ENCODE measurements at regions not wholly inside any gene's neighbourhood (a gene's known extent, or its start where the extent isn't known, plus 50 kb on each side); places are given as distances from the start of the nearest gene placed in this dataset.
A peak's percentile ranks its signal among the peaks of the same experiment; 100 is the strongest.

GRCh38 chr11:29296680-29297079, 720.1 kb downstream of the KCNA4 start:
- DNase-seq, result no peak

GRCh38 chr11:29293825-29294224, 723.0 kb downstream of the KCNA4 start:
- DNase-seq, result peak; percentile 15 to 39

GRCh38 chr11:29282088-29282487, 734.7 kb downstream of the KCNA4 start:
- DNase-seq, result peak; percentile 61 to 88

DNA sequence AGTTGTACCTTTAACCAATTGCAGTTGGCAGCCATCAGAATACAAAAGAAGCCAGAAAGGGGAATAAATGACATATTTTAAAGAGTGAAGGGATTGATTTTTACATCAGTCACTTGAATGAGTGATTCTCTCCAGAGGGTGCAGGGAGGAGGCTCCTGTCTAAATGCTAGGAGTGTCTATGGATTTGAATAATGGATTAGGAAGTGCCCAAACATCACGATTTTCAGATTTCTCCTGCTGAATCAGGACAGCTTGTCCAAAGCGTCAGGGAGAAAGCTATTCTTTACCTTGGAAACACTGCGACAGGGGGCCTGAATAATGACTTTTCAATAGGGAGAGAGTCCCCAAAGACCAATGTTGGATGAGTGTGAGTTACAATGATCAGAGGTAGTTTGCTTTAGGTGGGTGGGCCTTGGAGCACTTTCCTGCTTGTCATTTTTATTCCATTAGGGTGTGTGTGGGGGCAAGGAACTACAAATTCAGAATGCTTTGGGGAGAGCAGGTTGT, 735.5 kb downstream of the KCNA4 start:
- DNase-seq, result no peak

DNA sequence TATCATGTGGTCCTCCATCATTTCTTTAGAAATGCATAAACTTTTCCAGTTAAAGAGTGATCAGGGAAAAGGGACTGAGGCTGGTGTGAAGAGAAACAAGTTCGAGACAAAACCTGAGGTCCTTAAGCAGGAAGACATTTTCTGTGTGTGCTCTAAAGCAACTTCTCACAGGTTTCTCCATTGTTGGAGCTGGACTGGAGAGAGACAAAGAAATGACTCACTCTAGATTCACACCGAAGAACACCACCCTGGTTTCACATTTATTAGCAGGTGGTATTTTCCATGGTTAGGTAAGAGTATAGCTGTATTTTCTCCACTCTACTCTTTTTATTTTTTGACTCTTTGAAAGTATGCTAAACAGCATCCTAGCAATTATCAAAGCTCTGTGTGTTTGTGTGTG, 736.4 kb downstream of the KCNA4 start:
- DNase-seq, result no peak

DNA sequence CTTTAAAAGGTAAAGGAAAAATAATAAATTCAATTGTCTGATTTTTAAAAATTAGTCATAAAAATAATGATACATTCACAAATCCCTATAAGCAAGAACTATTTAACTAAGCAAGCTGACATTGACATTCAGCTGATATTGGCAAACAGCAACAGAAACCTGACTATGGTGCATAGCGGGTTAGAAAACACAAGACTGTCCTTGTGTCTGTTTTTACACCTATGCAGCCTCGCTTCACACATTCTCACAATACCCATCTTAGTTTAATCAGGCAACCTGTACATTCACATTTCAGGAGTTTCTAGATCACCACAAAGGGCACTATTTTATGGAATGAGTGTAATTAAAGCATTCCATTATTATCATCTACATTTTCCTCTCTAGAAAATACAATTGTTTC, 737.1 kb downstream of the KCNA4 start:
- no peak for DNase-seq

DNA sequence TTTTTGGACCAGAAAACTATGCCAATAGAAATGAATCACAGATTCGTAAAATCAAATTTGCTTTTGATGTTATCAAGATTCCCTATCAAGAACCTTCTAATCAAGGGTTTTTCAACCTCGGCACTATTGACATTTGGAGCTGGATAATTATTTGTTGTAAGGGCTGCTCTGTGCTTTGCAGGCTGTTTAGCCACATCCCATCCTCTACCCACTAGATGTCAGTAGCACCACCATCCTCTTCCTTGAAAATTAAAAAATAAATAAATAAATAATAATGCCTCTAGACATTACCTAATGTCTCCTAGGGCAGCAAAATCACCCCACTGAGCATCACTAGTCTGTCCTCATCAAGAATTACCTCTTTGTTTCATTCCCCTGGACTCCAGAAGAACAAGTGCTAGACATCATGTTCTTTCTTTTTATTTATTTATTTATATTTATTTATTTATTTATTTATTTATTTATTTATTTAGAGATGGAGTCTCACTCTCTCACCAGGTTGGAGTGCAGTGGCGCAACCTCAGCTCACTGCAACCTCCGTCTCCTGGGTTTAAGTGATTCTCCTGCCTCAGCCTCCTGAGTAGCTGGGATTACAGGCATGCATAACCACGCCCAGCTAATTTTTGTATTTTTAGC, 744.7 kb downstream of the KCNA4 start:
- DNase-seq, result peak in 1 of 2 experiments; percentile 19

DNA sequence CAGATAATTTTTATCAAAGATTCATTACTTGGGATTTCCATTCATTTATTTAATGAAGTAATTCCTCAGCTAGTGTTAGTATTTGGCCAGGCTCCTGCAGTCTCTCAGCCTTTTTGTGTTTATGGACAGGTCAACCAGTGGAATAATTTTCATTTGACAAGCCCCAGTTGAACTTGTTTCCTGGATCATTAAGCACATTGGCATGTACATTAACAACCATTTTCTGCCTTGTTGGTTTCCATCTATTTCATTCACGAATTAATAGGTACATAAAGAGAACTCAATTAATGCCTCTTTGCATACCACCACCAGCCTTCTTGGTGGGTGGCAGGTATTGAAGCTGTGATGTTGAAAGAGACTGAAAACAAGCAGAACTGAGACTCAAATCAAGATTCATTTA, 745.2 kb downstream of the KCNA4 start:
- DNase-seq, result no peak

GRCh38 chr11:29268733-29269132, 748.1 kb downstream of the KCNA4 start:
- DNase-seq, result no peak

DNA sequence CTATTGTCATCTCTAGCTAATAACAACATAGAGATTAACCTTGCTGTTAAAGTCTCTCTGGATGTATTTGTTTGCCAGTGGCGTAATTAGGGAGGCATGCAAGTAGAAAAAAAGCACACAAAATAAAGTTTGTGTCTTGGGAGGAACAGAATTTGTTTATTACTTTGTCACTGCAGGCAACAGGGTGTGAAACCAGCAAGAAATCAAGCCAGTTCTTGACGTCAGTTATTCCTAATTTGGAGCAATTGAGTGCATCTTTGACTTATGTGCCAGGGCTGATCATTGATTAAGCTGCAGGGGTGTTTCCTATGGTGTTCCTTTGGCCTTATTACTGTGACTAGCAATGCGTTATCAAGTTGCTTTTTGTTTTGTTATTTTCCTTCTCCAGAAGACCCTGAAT, 751.0 kb downstream of the KCNA4 start:
- no peak for DNase-seq

- DNase-seq, result no peak
Observed at GRCh38 chr11:29265381-29265780, 751.4 kb downstream of the KCNA4 start.

DNA sequence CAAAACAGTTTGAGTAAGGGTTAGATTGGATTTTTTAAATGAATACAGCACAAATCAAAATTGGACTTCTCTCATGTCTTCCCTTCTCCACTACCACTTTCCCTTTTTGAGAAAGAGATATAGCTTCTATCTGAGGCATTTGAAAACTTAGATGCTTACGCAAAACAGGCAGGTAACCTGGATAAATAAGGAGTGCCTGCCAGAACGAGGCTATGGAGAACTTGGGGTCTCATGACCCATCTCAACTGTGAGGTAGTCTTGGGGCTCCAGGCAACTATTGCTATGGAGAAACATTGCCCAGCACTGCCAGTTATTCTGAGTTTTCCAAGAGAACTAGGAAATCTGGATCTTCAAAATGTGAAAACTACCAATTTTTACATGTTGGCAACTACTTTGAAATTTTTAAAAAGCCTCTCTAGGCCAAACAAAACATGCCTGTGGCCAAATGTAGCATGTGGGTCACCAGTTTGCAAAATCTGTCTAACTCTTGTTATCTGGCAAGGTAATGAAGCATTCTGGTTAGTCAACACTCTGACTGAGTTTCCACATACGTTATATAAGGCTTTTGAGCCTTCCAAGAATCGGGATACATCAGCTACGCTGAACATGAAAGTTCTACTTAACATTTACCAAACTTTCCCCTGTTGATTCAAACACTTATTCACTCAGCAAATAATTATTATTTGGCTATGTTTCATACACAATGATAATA, 752.7 kb downstream of the KCNA4 start:
- DNase-seq, result no peak

DNA sequence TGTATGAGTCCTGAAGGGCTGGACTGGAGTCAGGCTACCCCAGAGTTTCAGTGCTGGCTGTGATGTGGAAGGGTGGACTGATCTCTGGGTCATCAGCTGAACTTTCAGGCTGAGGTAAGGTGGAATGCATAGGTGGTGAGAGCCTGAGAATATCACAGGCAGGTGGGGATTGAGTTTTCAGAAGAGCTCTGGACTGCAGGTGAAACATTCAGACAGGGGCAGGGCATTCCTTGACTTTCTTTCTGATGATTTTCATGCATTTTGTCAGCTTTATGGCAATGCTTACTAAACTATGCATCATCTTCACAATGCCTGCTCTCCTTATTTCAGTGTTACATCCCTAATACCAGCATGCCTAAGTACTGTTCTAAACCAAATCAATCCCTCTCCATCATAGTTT, 755.0 kb downstream of the KCNA4 start:
- no peak for DNase-seq

DNA sequence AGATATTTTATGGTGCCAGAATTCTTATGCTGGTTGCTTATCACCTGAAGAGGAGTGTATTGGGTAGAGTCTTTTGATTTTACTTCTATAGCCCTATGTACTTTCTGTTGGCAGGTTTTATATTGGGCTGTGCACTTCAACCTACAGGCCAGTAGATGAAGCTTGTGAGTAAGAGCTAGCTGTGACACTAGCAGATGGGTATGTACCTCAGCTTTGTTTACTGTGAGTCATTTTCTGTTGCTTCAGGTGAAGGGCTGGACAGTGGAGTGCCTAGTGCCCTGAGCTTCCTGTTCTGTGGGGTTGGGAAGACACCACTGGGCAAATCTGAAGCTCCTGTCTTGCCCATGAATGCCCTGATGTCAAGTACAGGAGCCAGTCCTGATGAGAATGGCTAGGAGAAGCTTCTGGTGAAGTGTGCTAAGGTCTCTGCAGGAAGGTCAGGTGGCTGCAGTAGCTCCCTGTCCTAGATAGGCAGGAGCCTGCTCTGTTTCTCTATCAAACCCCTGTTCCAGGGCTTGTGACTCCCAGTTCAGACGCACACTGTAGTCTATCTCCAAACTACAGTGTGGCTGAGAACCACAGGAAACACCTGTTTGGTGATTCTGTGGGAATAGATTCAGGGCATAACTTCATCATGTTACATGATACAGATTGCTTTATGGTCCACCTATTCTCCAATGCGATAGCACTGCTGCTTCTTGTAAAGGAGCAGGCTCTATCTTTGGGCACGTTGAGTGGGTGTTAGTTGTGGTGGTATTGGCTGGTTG, 755.7 kb downstream of the KCNA4 start:
- DNase-seq, result peak in 1 of 2 experiments; percentile 37

GRCh38 chr11:29258411-29258810, 758.4 kb downstream of the KCNA4 start:
- DNase-seq, result no peak

- DNase-seq, result no peak
Observed at GRCh38 chr11:29256580-29256979, 760.2 kb downstream of the KCNA4 start.

GRCh38 chr11:29255401-29255800, 761.4 kb downstream of the KCNA4 start:
- no peak for DNase-seq

GRCh38 chr11:29251738-29252137, 765.1 kb downstream of the KCNA4 start:
- DNase-seq, result no peak

GRCh38 chr11:29249713-29250112, 767.1 kb downstream of the KCNA4 start:
- DNase-seq, result no peak

DNA sequence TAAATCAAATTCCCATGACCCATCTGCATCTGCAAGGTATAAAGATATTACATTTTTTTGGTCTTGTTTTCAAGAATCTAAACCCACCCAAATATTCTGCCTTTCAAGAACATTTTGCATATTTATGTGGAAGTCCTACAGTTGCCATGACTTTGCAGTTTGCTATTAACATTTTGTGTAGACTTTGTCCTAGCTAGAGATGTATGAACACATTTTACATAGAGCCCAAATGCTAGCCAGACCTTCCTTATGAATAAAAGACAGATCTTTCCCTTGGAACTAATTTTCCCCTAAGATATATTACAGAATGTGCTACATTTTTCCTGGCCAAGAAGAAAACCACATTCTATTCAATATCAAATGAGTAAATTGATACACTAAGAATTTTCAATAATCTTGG, 772.5 kb downstream of the KCNA4 start:
- DNase-seq, result no peak

DNA sequence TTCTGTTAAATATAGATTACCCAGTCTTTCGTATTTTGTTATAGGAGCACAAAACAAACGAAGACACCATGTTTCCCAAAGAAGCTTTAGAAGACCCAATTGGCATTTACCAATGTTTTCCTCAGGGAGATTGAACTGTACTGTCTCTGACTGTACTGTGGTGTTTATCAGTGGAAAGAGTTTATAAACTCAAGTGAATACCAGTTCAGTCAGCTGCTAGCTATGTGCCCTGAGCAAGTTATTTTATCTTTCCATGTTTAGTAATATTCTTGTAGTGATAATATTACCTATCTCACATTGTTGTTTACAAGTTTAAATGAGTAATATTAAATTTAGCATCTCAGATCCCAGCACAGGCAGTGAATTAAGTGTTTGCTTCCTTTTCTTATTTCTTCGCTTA, 773.2 kb downstream of the KCNA4 start:
- DNase-seq, result no peak

DNA sequence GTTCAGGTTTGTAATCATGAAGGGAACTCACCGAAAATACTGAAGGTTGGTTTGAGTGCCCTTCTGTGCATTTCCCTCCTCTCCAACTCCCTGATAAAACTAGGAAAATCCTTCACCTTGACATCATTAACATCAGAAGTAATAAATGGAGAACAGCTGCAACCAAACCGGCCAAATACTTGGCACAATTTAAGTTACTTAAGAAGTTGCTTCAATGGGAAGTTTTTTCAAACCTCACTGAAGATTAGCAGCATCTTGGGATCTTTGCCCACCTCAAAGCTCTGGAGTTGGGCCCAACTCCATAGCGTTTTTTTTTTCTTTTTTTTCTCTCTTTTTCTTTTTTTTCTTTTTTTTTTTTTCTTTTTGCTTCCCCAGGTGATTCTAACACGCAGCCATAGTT, 784.8 kb downstream of the KCNA4 start:
- DNase-seq, result no peak

DNA sequence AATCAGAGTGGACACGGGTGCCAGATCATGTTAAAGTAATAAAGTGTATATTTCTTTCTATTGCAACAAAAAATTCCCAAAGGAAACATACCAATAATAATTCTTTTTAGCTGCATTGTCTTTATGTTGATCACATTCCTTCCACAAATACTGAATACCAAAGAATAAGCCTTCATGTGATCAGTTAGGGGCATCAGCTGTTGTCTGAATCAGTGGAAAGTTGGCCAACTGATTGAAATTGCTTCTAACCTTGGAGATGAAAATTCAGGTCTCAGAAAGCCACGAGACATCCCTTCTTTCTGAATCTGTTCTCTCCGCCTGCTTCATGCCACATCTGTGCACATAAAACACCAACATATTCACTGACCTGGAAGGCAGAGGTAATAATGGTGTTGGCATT, 785.2 kb downstream of the KCNA4 start:
- no peak for DNase-seq

DNA sequence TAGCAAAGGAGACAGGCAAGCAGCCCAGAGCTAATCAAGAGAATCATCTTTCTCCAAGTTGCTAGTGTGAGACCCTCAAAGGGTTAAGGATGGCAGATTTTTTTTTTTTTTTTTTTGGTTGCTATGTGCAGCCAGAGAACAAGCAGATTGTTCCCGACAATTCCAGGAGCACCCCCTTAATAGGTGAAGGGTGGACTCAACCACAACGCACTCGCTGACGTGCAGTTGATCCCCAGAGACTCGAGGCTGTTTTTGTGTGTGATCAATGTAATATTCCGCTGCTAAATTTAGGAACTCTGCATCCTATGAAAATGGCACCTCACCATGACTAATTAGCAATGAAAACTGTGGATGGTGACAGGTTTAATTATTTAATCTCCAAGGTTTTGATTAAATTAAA, 789.0 kb downstream of the KCNA4 start:
- no peak for DNase-seq
